ENCODE measurements at regions not wholly inside any gene's neighbourhood (a gene's known extent, or its start where the extent isn't known, plus 50 kb on each side); places are given as distances from the start of the nearest gene placed in this dataset.

GRCh38 chr2:147358375-147358774 is 486.5 kb upstream of the ACVR2A start:
- TF ChIP-seq POU6F1 (CRISPR knock-in tag; IDR thresholded peaks at IDR 0.05; ENCODE audit: borderline replicate concordance, low read depth) (no peak), ARNTL (CRISPR knock-in tag; IDR thresholded peaks at IDR 0.05; ENCODE audit: borderline replicate concordance, low read depth) (no peak), ZC3H10 (CRISPR knock-in tag; IDR thresholded peaks at IDR 0.05) (no peak), TSHZ2 (CRISPR knock-in tag; IDR thresholded peaks at IDR 0.05) (no peak), PPARA (CRISPR knock-in tag; IDR thresholded peaks at IDR 0.05; ENCODE audit: borderline replicate concordance) (no peak), SNAI2 (CRISPR knock-in tag; IDR thresholded peaks at IDR 0.05) (no peak), GLIS3 (CRISPR knock-in tag; IDR thresholded peaks at IDR 0.05) (no peak), ZFP30 (CRISPR knock-in tag; IDR thresholded peaks at IDR 0.05) (no peak), CREB5 (CRISPR knock-in tag; IDR thresholded peaks at IDR 0.05; ENCODE audit: low read depth) (no peak), ISL1 (CRISPR knock-in tag; IDR thresholded peaks at IDR 0.05) (no peak), BACH2 (CRISPR knock-in tag; IDR thresholded peaks at IDR 0.05; ENCODE audit: borderline replicate concordance) (no peak), CSDC2 (CRISPR knock-in tag; IDR thresholded peaks at IDR 0.05) (no peak), PATZ1 (CRISPR knock-in tag; IDR thresholded peaks at IDR 0.05; ENCODE audit: borderline replicate concordance) (no peak), TOX (CRISPR knock-in tag; IDR thresholded peaks at IDR 0.05; ENCODE audit: borderline replicate concordance) (no peak), OSR1 (CRISPR knock-in tag; IDR thresholded peaks at IDR 0.05) (no peak), ZFP3 (CRISPR knock-in tag; IDR thresholded peaks at IDR 0.05) (no peak), TCF4 (CRISPR knock-in tag; IDR thresholded peaks at IDR 0.05; ENCODE audit: borderline replicate concordance) (no peak), ZNF70 (CRISPR knock-in tag; IDR thresholded peaks at IDR 0.05) (no peak), RARB (CRISPR knock-in tag; IDR thresholded peaks at IDR 0.05) (no peak)
- ATAC-seq, result no peak

- TF ChIP-seq ZNF565 (CRISPR knock-in tag; conservative IDR thresholded peaks at IDR 0.05; ENCODE audit: low read depth) (no peak), ZFP30 (CRISPR knock-in tag; IDR thresholded peaks at IDR 0.05) (no peak), PPARA (CRISPR knock-in tag; IDR thresholded peaks at IDR 0.05; ENCODE audit: borderline replicate concordance) (no peak), SNAI2 (CRISPR knock-in tag; IDR thresholded peaks at IDR 0.05) (no peak), RARB (CRISPR knock-in tag; IDR thresholded peaks at IDR 0.05) (no peak), CREB5 (CRISPR knock-in tag; IDR thresholded peaks at IDR 0.05; ENCODE audit: low read depth) (no peak), POU6F1 (CRISPR knock-in tag; IDR thresholded peaks at IDR 0.05; ENCODE audit: borderline replicate concordance, low read depth) (no peak)
- no peak for ATAC-seq
Measured at GRCh38 chr2:147356157-147356556, 488.7 kb upstream of the ACVR2A start.
